GM23338 (cell line): ENCODE measurements at regions not wholly inside any gene's neighbourhood (a gene's known extent, or its start where the extent isn't known, plus 50 kb on each side); places are given as distances from the start of the nearest gene placed in this dataset.
A peak's percentile ranks its signal among the peaks of the same experiment; 100 is the strongest.

Experiments used
- ATAC-seq: fragments of 200-7000 bp; cut with Tn5 transposase; 3 replicates; pipeline ENCODE4 v1.9.1; 2020
- DNase-seq: peaks from one replicate; pipeline ENCODE4 v3.0.0-alpha.2; 2015; ENCODE audit warnings: low spot score
- H2AFZ ChIP-seq: fragments of 200-600 bp; sonication (generic); 2 replicates; pipeline ENCODE4 v1.8.0; 2016; ENCODE audit warnings: antibody characterized with exemption, mild to moderate bottlenecking, moderate library complexity
- H3F3A ChIP-seq: fragments of 200-600 bp; sonication (generic); replicated peaks from 2 replicates; pipeline ENCODE4 v1.8.0; 2017; ENCODE audit warnings: antibody characterized with exemption, mixed run types, low read depth
- H3K27ac ChIP-seq: fragments of 200-600 bp; sonication (generic); 2 replicates; pipeline ENCODE4 v1.6.1; 2016; ENCODE audit warnings: low read depth
- H3K27me3 ChIP-seq: fragments of 200-600 bp; sonication (generic); 2 replicates; pipeline ENCODE4 v1.8.0; 2016; ENCODE audit warnings: mild to moderate bottlenecking, mixed run types, moderate library complexity; ENCODE audit not compliant: insufficient read depth
- H3K36me3 ChIP-seq: fragments of 200-600 bp; sonication (generic); 2 replicates; pipeline ENCODE4 v1.8.0; 2016; ENCODE audit warnings: mild to moderate bottlenecking; ENCODE audit not compliant: insufficient read depth
- H3K4me1 ChIP-seq: fragments of 200-600 bp; sonication (generic); 2 replicates; pipeline ENCODE4 v1.8.0; 2016; ENCODE audit warnings: mild to moderate bottlenecking, moderate library complexity; ENCODE audit not compliant: insufficient read depth
- H3K4me2 ChIP-seq: fragments of 200-600 bp; sonication (generic); 2 replicates; pipeline ENCODE4 v1.7.1; 2017; ENCODE audit warnings: mixed run types
- H3K4me3 ChIP-seq: fragments of 200-600 bp; sonication (generic); 2 replicates; pipeline ENCODE4 v1.6.1; 2016; ENCODE audit warnings: mixed run types
- H3K79me2 ChIP-seq: fragments of 200-600 bp; sonication (generic); replicated peaks from 2 replicates; pipeline ENCODE4 v1.8.0; 2017; ENCODE audit warnings: mild to moderate bottlenecking; ENCODE audit not compliant: insufficient read depth
- H3K9me2 ChIP-seq: fragments of 200-600 bp; sonication (generic); 2 replicates; pipeline ENCODE4 v1.8.0; 2017; ENCODE audit not compliant: insufficient read depth
- H4K20me1 ChIP-seq: fragments of 200-600 bp; sonication (generic); replicated peaks from 2 replicates; pipeline ENCODE4 v1.8.0; 2017; ENCODE audit warnings: mild to moderate bottlenecking; ENCODE audit not compliant: insufficient read depth
- H3K27ac Mint-ChIP-seq: 2 replicates; pipeline ENCODE4 v1.8.0; 2020; ENCODE audit warnings: inconsistent platforms, mild to moderate bottlenecking, moderate library complexity, mixed read lengths
- H3K27me3 Mint-ChIP-seq: 3 replicates; pipeline ENCODE4 v1.8.0; 2022; ENCODE audit warnings: low read depth, mild to moderate bottlenecking, moderate library complexity, mixed read lengths, inconsistent platforms; ENCODE audit not compliant: insufficient read depth, poor library complexity
- H3K36me3 Mint-ChIP-seq: 3 replicates; pipeline ENCODE4 v1.8.0; 2021; ENCODE audit warnings: low read depth, mild to moderate bottlenecking, inconsistent platforms, moderate library complexity, mixed read lengths
- H3K4me1 Mint-ChIP-seq: 3 replicates; pipeline ENCODE4 v1.8.0; 2020; ENCODE audit warnings: mild to moderate bottlenecking, inconsistent platforms, mixed read lengths
- H3K4me3 Mint-ChIP-seq: 3 replicates; pipeline ENCODE4 v1.8.0; 2021; ENCODE audit warnings: moderate library complexity, mild to moderate bottlenecking, inconsistent platforms, mixed read lengths
- H3K9me3 Mint-ChIP-seq: 3 replicates; pipeline ENCODE4 v1.8.0; 2020; ENCODE audit warnings: moderate library complexity, mild to moderate bottlenecking, inconsistent platforms, mixed read lengths
- CREB1 ChIP-seq: fragments of 250-450 bp; sonication (Bioruptor Pico); IDR thresholded peaks from 2 replicates; pipeline ENCODE4 v1.5.0; 2020; ENCODE audit warnings: low read depth, mild to moderate bottlenecking, moderate library complexity
- CTCF ChIP-seq, 2 experiments: fragments of 200-600 bp in 1 of 2; sonication (generic) in 1 of 2; conservative IDR thresholded peaks; 2 replicates each; pipeline versions ENCODE4 v1.5.1 to v1.6.1; 2016 to 2017; ENCODE audit warnings: antibody characterized with exemption in 2 of 2, low read depth in 2 of 2, mild to moderate bottlenecking in 2 of 2, moderate library complexity in 1 of 2
- ETS1 ChIP-seq: IDR thresholded peaks from 2 replicates; pipeline ENCODE4 v1.6.1; 2016; ENCODE audit warnings: antibody characterized with exemption
- EZH2 ChIP-seq: fragments of 200-600 bp; sonication (generic); IDR thresholded peaks from one replicate; pipeline ENCODE4 v1.8.0; 2017; ENCODE audit warnings: antibody characterized with exemption, mild to moderate bottlenecking, low read depth; ENCODE audit not compliant: unreplicated experiment
- EZH2phosphoT487 ChIP-seq: fragments of 200-600 bp; sonication (generic); IDR thresholded peaks from one replicate; pipeline ENCODE4 v1.8.1; 2018; ENCODE audit warnings: antibody characterized with exemption; ENCODE audit not compliant: unreplicated experiment
- JUNB ChIP-seq: IDR thresholded peaks from one replicate; pipeline ENCODE4 v1.6.1; 2016; ENCODE audit warnings: antibody characterized with exemption; ENCODE audit not compliant: unreplicated experiment
- NANOG ChIP-seq: IDR thresholded peaks from 2 replicates; pipeline ENCODE4 v1.6.1; 2016; ENCODE audit warnings: antibody characterized with exemption, borderline replicate concordance
- POLR2AphosphoS5 ChIP-seq: IDR thresholded peaks from 2 replicates; pipeline ENCODE4 v1.6.1; 2016; ENCODE audit warnings: antibody characterized with exemption, low read depth
- REST ChIP-seq: IDR thresholded peaks from one replicate; pipeline ENCODE4 v1.6.1; 2018; ENCODE audit warnings: antibody characterized with exemption; ENCODE audit not compliant: unreplicated experiment
- STAT1 ChIP-seq: IDR thresholded peaks from one replicate; pipeline ENCODE4 v1.6.1; 2016; ENCODE audit warnings: antibody characterized with exemption; ENCODE audit not compliant: unreplicated experiment
- ZNF114 ChIP-seq: fragments of 250-450 bp; sonication (Bioruptor Pico); IDR thresholded peaks from 2 replicates; pipeline ENCODE4 v1.5.0; 2020; ENCODE audit warnings: mild to moderate bottlenecking, moderate library complexity
- ZNF331 ChIP-seq: fragments of 250-450 bp; sonication (Bioruptor Pico); IDR thresholded peaks from 2 replicates; pipeline ENCODE4 v1.5.0; 2020; ENCODE audit warnings: low read depth, mild to moderate bottlenecking, moderate library complexity
- ZNF462 ChIP-seq: fragments of 250-450 bp; sonication (Bioruptor Pico); IDR thresholded peaks from 2 replicates; pipeline ENCODE4 v1.5.0; 2020; ENCODE audit warnings: mild to moderate bottlenecking, moderate library complexity

GRCh38 chr3:174337227-174337626 lies 521.9 kb upstream of the NAALADL2 start:
- Mint-ChIP-seq H3K4me1 (peaks cover 4% of the 10 kb centered on the region; the same call in 1 of the 3 replicates), H3K36me3 (no peaks in the 10 kb centered on the region), H3K27me3 (no peaks in the 10 kb centered on the region), H3K9me3 (no peaks in the 10 kb centered on the region), H3K4me3 (no peak overlapping the region), H3K27ac (0 out of 2 replicates have a peak overlapping the region, but pooled peaks have one; percentile 20)
- Histone ChIP-seq H3K4me1 (peaks cover under 1% of the 10 kb centered on the region; the same call in 1 of the 2 replicates), H3K4me3 (no peak overlapping the region), H4K20me1 (no peaks in the 10 kb centered on the region), H3K36me3 (no peaks in the 10 kb centered on the region), H3K27me3 (no peaks in the 10 kb centered on the region), H2AFZ (peak overlapping the region; percentile 14; the same call in 1 of the 2 replicates), H3F3A (no peaks in the 10 kb centered on the region), H3K4me2 (no peak overlapping the region), H3K27ac (no peak overlapping the region), H3K79me2 (no peaks in the 10 kb centered on the region), H3K9me2 (0 out of 2 replicates have a peak, but pooled peaks cover 1% of the 10 kb centered on the region)
- ATAC-seq (no peak), DNase-seq (no peak)
- TF ChIP-seq ZNF331 (CRISPR knock-in tag), result no peak
- no peak for TF ChIP-seq CREB1 (CRISPR knock-in tag)
- TF ChIP-seq ZNF462, result no peak
- no peak for TF ChIP-seq NANOG
- no peak for TF ChIP-seq EZH2
- TF ChIP-seq JUNB, result no peak
- no peak for TF ChIP-seq CTCF (conservative IDR thresholded peaks at IDR 0.05; ENCODE audit: low read depth in 2 of 2)
- TF ChIP-seq POLR2AphosphoS5, result no peak
- no peak for TF ChIP-seq ZNF114 (CRISPR knock-in tag)
- TF ChIP-seq STAT1, result no peak
- no peak for TF ChIP-seq ETS1
- TF ChIP-seq EZH2phosphoT487, result no peak
- TF ChIP-seq REST, result no peak
